Spinal cord (tissue), 9 donors: ENCODE measurements at regions not wholly inside any gene's neighbourhood (a gene's known extent, or its start where the extent isn't known, plus 50 kb on each side); places are given as distances from the start of the nearest gene placed in this dataset.
"Not testable (repeated sequence)": the region's sequence is repeated elsewhere in the genome, so short reads cannot be mapped to it uniquely, and the experiment has no call there.

ENCODE experiments used
- DNase-seq, 6 donors: peaks; one replicate each; pipeline versions ENCODE4 v3.0.0 to v3.0.0-alpha.2; 2013 to 2015; ENCODE audit warnings: low spot score in 6 of 6, low read depth in 4 of 6
- H3K27ac ChIP-seq: one replicate; pipeline ENCODE4 v1.5.1; 2013; ENCODE audit warnings: low read depth, low read length, control low read depth
- H3K27me3 ChIP-seq: one replicate; pipeline ENCODE4 v1.6.1; 2013; ENCODE audit warnings: low read length; ENCODE audit not compliant: control insufficient read depth, insufficient read depth
- H3K36me3 ChIP-seq: one replicate; pipeline ENCODE4 v1.6.1; 2013; ENCODE audit warnings: low read length; ENCODE audit not compliant: control insufficient read depth, insufficient read depth
- H3K4me1 ChIP-seq: one replicate; pipeline ENCODE4 v1.6.1; 2013; ENCODE audit warnings: low read length; ENCODE audit not compliant: control insufficient read depth, insufficient read depth
- H3K4me3 ChIP-seq: one replicate; pipeline ENCODE4 v1.5.1; 2013; ENCODE audit warnings: low read depth, low read length, control low read depth
- H3K9me3 ChIP-seq: one replicate; pipeline ENCODE4 v1.6.1; 2013; ENCODE audit warnings: low read length; ENCODE audit not compliant: control insufficient read depth, insufficient read depth
- WGBS: methylation state at CpG from one replicate; pipeline ENCODE4 v1.1.5; 2013; ENCODE audit warnings: missing lambda C conversion rate; ENCODE audit not compliant: insufficient coverage; 5-methylcytosine and 5-hydroxymethylcytosine counted together
- donor health status: healthy.

DNA sequence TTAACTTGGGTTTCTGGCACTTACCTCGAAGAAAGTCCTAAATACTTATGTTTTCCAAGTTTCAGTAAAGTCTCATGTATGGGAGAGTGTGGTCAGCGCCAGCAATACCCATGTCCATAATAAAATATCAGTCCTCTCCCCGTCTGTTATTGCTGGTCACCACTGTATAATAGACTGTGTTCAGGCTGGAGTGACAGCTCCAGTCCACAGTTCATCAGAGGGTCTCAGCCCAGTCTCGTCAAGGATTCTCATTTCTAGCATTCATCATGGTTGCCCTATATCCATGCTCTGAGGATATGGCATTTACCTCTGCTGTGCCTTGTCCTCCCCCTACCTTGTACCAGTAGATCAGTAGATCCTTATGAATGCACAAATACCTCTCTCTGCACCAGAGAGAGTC, 384.5 kb downstream of the NPIPA7 start:
- WGBS, result 91% methylated on average over 1 of the region's 4 CpGs
- Histone ChIP-seq H3K27ac (no peak overlapping the region), H3K9me3 (no peaks in the 10 kb centered on the region), H3K4me1 (no peaks in the 10 kb centered on the region), H3K36me3 (no peaks in the 10 kb centered on the region), H3K27me3 (no peaks in the 10 kb centered on the region), H3K4me3 (no peak overlapping the region)
- no peak for DNase-seq

DNA sequence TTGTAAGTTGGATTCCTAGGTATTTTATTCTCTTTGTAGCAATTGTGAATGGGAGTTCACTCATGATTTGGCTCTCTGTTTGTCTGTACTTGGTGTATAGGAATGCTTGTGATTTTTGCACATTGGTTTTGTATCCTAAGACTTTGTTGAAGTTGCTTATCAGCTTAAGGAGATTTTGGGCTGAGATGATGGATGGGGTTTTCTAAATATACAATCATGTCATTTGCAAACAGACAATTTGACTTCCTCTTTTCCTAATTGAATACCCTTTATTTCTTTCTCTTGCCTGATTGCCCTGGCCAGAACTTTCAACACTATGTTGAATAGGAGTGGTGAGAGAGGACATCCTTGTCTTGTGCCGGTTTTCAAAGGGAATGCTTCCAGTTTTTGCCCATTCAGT, 391.8 kb downstream of the NPIPA7 start:
- not testable (repeated sequence) for H3K36me3 ChIP-seq, DNase-seq, H3K4me1 ChIP-seq, H3K4me3 ChIP-seq, H3K27ac ChIP-seq, H3K27me3 ChIP-seq, H3K9me3 ChIP-seq
- WGBS, result no CpG with 5 or more reads among the region's 1 CpG

DNA sequence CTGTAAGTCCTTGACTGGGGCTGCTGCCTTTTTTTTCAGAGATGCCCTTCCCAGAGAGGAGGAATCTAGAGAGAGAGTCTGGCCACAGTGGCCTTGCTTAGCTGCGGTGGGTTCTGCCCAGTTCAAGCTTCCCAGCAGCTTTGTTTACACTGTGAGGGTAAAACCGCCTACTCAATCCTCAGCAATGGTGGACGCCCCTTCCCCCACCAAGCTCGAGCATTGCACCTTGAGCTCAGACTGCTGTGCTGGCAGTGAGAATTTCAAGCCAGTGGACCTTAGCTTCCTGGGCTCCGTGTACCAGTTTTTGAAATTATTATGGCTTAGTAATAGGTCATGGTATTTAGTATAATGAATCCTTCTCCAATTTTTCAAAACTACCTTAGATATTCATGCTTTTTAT, 395.4 kb downstream of the NPIPA7 start:
- DNase-seq, result no peak
- H3K4me1 ChIP-seq, result no peaks in the 10 kb centered on the region
- no peak overlapping the region for H3K27ac ChIP-seq
- H3K4me3 ChIP-seq, result no peak overlapping the region
- H3K27me3 ChIP-seq, result no peaks in the 10 kb centered on the region
- WGBS, result 61% methylated on average over 2 of the region's 5 CpGs
- no peaks in the 10 kb centered on the region for H3K9me3 ChIP-seq
- no peaks in the 10 kb centered on the region for H3K36me3 ChIP-seq

DNA sequence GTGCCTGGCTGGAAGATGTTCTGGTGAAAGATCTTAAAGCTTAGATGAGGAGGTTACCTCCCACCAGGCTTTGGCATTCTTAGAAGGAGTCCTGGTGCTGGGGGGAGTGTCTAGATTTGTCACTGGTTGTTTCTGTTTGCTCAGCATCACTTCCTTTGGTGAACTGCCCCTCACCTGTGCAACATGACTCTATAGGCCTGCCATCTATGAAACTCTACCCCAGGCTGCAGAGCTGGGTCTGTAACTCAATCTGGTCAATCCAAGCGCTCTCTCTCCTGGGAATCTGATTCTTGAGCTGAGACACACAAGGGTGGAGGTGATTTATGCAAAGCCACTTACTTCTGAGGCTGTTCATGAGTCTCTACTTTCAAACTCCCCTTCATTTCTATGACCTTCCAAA, 399.4 kb downstream of the NPIPA7 start:
- WGBS, result no CpG with 5 or more reads among the region's 1 CpG

DNA sequence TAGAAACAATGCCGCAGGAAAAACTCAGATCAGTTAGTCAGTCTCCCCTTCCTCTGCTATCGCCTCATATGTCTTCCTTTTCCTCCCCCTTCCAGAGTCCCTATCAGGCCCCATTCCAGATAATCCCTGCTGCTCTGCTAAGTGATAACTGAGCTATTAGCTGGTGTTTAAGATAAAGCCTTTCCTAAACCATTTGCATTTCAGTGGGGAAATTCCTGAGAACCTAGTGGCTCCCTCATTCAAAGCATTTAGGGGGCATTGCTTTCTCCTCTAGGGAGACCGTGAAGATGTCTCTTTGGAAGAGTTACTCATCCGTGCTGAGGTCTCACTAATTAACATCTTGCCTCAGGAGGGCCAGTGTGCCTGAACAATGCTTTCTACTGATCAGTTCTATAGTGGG, 401.6 kb downstream of the NPIPA7 start:
- H3K27me3 ChIP-seq, result no peaks in the 10 kb centered on the region
- H3K9me3 ChIP-seq, result no peaks in the 10 kb centered on the region
- H3K27ac ChIP-seq, result no peak overlapping the region
- DNase-seq, result peak in 1 of 6 donors; percentile 42
- no peaks in the 10 kb centered on the region for H3K4me1 ChIP-seq
- WGBS, result 30% methylated on average over 2 of the region's 4 CpGs
- no peaks in the 10 kb centered on the region for H3K36me3 ChIP-seq
- no peak overlapping the region for H3K4me3 ChIP-seq

More for the DNA sequence above, 399.4 kb downstream of the NPIPA7 start:
- no peaks in the 10 kb centered on the region for H3K36me3 ChIP-seq
- no peak overlapping the region for H3K27ac ChIP-seq
- no peaks in the 10 kb centered on the region for H3K4me1 ChIP-seq
- H3K27me3 ChIP-seq, result no peaks in the 10 kb centered on the region
- H3K9me3 ChIP-seq, result no peaks in the 10 kb centered on the region
- DNase-seq, result no peak
- H3K4me3 ChIP-seq, result no peak overlapping the region

DNA sequence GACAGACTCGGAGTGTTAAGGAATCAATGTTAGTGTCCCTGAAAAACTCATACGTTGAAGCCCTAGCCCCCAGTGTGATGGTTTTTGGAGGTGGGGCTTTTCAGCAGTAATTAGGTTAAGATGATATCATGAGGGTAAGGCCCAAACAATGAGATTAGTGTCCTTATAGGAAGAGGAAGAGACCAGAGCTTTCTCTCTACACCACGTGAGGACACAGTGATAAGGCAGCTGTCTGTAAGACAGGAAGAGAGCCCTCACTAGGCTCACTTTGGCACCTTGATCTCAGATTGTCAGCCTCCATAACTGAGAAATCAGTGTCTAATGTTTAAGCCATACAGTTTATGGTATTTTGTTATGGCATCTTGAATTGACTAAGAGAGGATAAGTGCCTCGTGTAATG, 403.2 kb downstream of the NPIPA7 start:
- Histone ChIP-seq H3K36me3 (no peaks in the 10 kb centered on the region), H3K4me1 (no peaks in the 10 kb centered on the region), H3K27me3 (no peaks in the 10 kb centered on the region), H3K4me3 (no peak overlapping the region), H3K9me3 (no peaks in the 10 kb centered on the region), H3K27ac (no peak overlapping the region)
- WGBS, result 73% methylated on average over 3 of the region's 4 CpGs
- no peak for DNase-seq

DNA sequence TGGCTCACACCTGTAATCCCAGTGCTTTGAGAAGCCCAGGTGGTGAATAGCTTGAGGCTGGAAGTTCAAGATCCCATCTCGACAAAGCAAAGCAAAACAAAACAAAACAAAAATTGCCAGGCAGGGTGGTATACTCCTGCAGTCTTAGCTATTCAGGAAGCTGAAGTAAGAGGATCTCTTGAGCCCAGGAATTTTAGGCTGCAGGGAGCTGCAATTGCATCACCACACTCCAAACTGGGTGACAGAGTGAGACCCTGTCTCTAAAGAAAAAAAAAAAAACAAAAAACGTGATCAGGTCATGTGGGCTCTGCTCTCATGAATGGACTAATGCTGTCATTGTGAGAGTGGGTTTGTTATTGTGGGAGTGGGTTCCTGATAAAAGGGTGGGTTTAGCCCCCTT, 409.1 kb downstream of the NPIPA7 start:
- no peaks in the 10 kb centered on the region for H3K4me1 ChIP-seq

DNA sequence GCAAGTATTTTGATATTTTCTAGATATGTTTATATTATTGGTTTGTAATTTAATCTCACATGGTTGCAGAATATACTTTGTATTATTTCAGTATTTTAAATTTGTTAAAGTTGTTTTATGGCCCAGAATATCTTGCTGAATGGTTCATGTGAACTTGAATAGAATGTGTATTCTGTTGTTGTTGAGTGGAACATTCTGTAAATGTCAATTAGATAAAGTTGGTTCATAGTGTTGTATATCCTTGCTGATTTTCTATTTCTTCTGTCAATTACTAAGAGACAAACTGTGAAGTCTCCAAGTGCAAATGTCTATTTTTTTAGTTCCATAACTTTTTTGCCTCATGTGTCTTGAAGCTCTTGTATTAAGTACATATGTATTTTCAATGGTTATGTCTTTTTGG, 411.7 kb downstream of the NPIPA7 start:
- no peaks in the 10 kb centered on the region for H3K4me1 ChIP-seq
- H3K27ac ChIP-seq, result no peak overlapping the region
- DNase-seq, result no peak
- H3K9me3 ChIP-seq, result peaks cover 4% of the 10 kb centered on the region
- peaks cover 2% of the 10 kb centered on the region for H3K27me3 ChIP-seq
- H3K36me3 ChIP-seq, result no peaks in the 10 kb centered on the region
- H3K4me3 ChIP-seq, result no peak overlapping the region

More for the DNA sequence above, 409.1 kb downstream of the NPIPA7 start:
- WGBS, result 50% methylated on average over 1 of the region's 2 CpGs
- no peak for DNase-seq
- no peak overlapping the region for H3K27ac ChIP-seq
- no peak overlapping the region for H3K4me3 ChIP-seq
- H3K9me3 ChIP-seq, result peaks cover 4% of the 10 kb centered on the region
- no peaks in the 10 kb centered on the region for H3K36me3 ChIP-seq
- H3K27me3 ChIP-seq, result no peaks in the 10 kb centered on the region

DNA sequence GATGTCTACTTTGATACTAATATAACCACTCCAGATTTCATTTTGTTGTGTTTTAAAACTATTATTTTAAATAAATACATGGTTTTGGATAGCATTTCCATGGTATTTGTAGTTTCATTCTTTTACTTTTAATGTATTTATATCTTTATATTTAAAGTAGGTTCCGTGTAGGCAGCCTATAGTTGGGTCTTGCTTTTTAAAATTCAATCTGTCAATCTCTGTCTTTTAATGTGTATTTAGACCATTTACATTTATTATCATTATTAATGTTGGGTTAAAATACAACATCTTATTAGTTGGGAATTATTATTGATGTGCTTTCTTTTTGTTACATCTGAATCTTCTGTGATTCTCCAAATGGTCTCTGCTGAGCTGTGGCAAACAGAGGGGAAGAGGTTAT, 412.1 kb downstream of the NPIPA7 start:
- WGBS, result no CpG with 5 or more reads among the region's 1 CpG
- H3K4me3 ChIP-seq, result no peak overlapping the region
- H3K36me3 ChIP-seq, result no peaks in the 10 kb centered on the region
- H3K27ac ChIP-seq, result no peak overlapping the region
- DNase-seq, result no peak
- peaks cover 2% of the 10 kb centered on the region for H3K27me3 ChIP-seq
- H3K4me1 ChIP-seq, result no peaks in the 10 kb centered on the region
- peaks cover 4% of the 10 kb centered on the region for H3K9me3 ChIP-seq

DNA sequence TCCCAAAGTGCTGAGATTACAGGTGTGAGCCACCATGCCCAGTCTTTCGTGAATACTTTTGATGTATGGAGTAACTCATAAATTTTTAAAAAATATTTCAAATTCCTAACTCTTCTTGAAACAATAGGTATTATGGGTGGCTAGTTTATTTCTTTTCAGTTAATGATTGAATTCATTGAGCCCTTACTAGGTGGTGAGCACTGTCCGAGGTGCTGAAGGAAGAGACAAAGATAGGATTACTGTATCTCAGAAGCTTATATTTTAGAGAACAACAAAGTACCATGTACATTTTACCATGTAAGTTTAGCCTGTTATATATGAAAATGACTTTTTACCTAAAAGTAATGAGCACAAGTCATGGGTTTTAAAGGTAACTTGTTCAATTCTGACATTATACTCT, 418.3 kb downstream of the NPIPA7 start:
- no peaks in the 10 kb centered on the region for H3K36me3 ChIP-seq
- H3K27me3 ChIP-seq, result peaks cover 2% of the 10 kb centered on the region
- no peaks in the 10 kb centered on the region for H3K9me3 ChIP-seq
- no peak overlapping the region for H3K4me3 ChIP-seq
- H3K27ac ChIP-seq, result no peak overlapping the region
- WGBS, result no CpG with 5 or more reads among the region's 2 CpGs
- no peaks in the 10 kb centered on the region for H3K4me1 ChIP-seq
- DNase-seq, result no peak

DNA sequence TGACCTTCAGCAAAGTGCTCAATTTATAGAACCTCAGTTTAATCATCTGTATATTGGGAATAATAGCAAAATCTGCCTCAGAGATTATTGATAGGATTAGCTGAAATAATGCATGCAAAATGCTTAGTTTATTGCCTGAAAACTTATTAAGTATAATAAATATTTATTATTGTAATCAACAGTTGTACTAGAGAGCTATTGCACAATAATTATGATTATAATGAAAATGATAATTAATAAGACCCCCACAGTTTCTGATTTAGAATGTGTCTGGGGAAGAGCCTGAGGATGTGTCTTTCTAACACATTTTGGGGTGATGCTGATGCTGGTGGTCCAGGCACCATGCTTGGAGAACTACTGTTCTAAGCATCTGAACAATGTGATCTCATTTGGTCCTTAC, 419.6 kb downstream of the NPIPA7 start:
- Histone ChIP-seq H3K4me3 (no peak overlapping the region), H3K27ac (no peak overlapping the region), H3K27me3 (peaks cover 2% of the 10 kb centered on the region), H3K4me1 (no peaks in the 10 kb centered on the region), H3K9me3 (no peaks in the 10 kb centered on the region), H3K36me3 (no peaks in the 10 kb centered on the region)
- DNase-seq, result no peak
